ENCODE measurements at regions not wholly inside any gene's neighbourhood (a gene's known extent, or its start where the extent isn't known, plus 50 kb on each side); places are given as distances from the start of the nearest gene placed in this dataset.
"Not testable (repeated sequence)": the region's sequence is repeated elsewhere in the genome, so short reads cannot be mapped to it uniquely, and the experiment has no call there.

DNA sequence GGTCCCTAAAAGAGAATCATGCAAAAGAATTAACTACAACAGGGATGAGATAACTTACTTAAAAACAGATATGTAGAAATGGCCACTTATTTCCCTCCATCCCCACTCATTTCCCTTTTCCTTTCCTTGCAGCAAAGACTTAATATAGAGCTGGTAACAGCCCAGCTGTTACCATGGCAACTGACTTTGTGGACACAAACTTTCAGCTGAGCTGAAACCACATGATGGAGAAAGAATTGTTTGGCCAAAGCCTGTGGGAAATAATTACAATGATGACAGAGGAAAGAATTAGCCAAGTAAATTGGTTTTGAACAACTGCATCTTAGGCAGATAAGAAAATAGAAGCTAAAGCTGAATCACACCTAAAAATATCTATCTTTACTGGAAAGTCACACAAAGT lies 364.9 kb downstream of the GALC start:
- DNase-seq: peak; percentile 16

GRCh38 chr14:87626266-87626665 lies 366.7 kb downstream of the GALC start:
- DNase-seq: no peak

- DNase-seq: no peak
Observed at GRCh38 chr14:87623616-87624015, 369.4 kb downstream of the GALC start.

GRCh38 chr14:87617079-87617478 lies 375.9 kb downstream of the GALC start:
- DNase-seq: no peak

GRCh38 chr14:87615822-87616679 lies 376.9 kb downstream of the GALC start:
- peak; percentile 34 for DNase-seq

GRCh38 chr14:87615047-87615446 lies 377.9 kb downstream of the GALC start:
- DNase-seq: no peak

DNA sequence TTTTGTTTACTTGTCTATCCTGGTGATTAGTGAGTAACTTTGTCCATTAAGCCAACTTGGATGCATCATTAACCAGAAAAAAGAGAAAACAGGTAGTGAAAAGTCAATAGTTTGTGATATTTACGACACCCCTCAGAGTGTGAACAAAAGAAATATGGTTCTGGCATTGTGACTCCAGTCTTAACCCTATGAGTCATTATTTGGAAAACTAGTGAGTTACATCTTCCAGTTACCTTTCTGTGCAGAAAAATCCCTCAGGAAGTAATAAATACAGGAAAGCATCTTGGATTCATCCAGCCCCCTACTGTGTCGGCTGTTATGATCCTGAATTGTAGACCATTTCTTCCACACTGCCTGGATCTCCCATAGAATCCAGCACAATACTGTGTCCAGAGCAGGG lies 379.1 kb downstream of the GALC start:
- no peak for DNase-seq

DNA sequence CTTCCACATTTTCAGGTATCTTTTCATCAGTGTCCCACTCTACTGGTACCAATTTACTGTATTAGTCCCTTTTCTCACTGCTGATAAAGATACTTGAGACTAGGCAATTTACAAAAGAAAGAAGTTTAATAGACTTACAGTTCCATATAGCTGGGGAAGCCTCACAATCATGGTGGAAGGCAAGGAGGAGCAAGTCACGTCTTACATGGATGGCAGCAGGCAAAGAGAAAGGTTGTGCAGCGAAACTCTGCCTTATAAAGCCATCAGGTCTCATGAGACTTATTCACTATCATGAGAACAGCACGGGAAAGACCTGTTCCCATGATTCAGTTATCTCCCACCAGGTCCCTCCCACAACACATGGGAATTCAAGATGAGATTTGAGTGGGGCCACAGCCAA lies 385.9 kb downstream of the GALC start:
- not testable (repeated sequence) for DNase-seq

- DNase-seq: no peak
Observed at GRCh38 chr14:87601036-87601435, 391.9 kb downstream of the GALC start.

DNA sequence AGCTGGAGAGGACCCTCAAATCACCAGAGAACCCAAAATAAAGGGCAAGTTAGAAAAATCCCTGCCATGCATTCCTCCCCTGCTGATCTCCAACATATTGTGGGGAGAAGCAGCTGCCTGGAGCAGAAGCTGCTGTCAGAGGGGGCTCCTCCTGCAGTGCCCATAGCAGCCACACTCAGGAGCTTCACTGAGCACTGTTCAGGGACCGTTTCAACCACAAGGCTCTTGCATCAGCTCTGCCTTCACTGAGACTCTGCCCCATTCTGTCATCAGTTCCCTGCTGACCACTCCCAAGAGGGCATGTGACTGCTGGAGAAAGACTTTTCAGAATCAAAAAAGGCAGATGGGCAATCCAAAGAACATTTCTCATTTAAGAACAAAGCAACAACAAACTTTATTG lies 392.7 kb downstream of the GALC start:
- no peak for DNase-seq

GRCh38 chr14:87581298-87581697 lies 411.7 kb downstream of the GALC start:
- DNase-seq: no peak

DNA sequence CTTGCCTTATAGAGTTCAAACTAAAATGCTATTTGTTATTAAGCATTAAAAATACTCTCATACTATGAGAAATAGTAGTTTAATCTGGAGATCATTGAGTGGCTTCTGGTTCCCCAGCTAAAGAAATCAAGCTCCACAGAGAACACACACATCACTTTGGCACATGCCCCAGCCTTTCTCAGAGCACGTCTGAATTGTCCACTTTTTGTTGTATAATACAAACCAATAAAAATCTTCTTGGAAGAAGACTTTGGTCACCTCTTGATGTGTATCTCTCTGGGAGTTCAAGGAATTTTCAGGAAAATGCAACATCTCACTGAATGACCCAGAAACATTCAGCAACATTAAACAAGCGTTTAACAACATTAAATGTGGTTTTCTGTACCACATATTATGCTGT lies 413.9 kb downstream of the GALC start:
- DNase-seq: no peak

- no peak for DNase-seq
Observed at GRCh38 chr14:87575378-87575777, 417.6 kb downstream of the GALC start.

DNA sequence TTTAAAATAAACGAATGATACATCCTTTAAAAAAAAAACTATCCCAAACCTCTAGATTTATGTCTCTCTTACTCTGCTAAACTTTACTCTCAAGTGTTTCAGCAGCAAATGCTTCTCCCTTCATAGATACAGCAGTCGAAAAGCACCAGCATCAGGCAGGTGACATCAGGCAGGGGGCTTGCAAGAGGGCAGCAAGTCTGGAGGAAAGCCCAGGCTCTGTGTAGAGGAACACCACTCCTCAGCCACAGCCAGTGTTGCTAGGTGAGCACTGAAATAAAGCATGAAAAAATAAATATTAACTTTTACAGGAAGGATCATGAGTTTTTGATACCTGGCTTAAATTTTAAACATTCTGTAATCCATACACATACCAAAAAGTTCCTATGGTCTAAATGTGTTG lies 419.4 kb downstream of the GALC start:
- DNase-seq: no peak

- DNase-seq: no peak
Observed at GRCh38 chr14:87567618-87568295, 425.2 kb downstream of the GALC start.

GRCh38 chr14:87566991-87567390 lies 426.0 kb downstream of the GALC start:
- DNase-seq: no peak

DNA sequence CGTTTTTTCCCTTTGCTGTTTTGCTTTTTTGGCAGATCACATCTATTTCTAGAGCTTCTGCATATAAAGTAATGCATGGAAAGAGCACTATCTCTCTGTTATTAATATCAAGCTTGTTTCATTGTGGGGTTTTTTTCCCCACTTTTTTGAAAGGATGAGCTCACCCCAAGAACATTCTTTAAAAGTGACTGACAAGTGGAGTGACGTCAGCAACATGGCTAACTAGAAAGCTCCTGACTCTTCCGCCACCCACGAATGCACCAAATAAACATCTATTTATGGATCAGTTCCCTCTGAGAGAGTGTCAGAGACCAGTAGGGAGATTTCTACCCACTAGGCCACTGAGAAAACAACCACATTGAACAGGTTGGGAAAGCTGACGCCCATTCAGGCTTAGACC lies 445.4 kb downstream of the GALC start:
- no peak for DNase-seq

DNA sequence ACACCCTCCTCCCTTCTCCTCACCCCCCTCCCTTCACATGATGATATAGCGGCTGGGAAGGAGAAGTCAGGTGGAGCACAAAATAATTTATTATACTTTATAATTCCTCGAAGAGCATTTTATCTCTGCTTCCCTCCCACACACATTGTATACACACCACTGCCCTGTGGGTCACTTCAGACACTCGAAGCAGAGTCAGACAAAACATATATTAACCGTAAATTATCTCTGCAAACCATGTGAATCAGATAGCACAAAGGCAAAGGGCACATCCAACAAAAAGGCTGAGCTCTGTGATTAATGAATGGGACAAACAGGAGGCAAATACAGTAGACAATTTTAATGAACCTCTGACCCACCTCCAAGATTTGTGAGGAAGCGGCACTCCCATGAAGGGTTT lies 450.7 kb downstream of the GALC start:
- no peak for DNase-seq

GRCh38 chr14:87540339-87540738 lies 452.6 kb downstream of the GALC start:
- no peak for DNase-seq

GRCh38 chr14:87529081-87529480 lies 463.9 kb downstream of the GALC start:
- no peak for DNase-seq

GRCh38 chr14:87526731-87527130 lies 466.3 kb downstream of the GALC start:
- DNase-seq: no peak

GRCh38 chr14:87524011-87524410 lies 469.0 kb downstream of the GALC start:
- no peak for DNase-seq

- DNase-seq: peak; percentile 42
Observed at GRCh38 chr14:87522575-87522974, 470.4 kb downstream of the GALC start.

DNA sequence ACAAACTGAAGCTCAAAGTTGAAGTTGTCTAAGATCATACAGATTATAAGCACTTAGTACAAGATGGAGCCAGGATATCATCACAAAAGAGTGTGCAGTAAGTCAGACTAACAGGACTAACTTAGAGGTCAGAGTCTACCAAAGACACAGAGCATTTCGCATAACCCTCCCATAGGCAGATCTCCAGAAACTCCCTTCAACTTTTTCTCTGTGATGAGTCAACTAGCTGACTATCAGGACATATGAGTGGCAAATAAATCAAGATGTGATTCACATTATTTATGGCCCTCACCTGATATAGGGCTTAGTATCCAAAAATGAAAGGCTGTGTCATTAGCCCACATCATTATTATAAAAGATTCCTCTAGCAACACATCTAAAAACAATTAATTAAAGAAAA lies 484.6 kb downstream of the GALC start:
- DNase-seq: no peak

DNA sequence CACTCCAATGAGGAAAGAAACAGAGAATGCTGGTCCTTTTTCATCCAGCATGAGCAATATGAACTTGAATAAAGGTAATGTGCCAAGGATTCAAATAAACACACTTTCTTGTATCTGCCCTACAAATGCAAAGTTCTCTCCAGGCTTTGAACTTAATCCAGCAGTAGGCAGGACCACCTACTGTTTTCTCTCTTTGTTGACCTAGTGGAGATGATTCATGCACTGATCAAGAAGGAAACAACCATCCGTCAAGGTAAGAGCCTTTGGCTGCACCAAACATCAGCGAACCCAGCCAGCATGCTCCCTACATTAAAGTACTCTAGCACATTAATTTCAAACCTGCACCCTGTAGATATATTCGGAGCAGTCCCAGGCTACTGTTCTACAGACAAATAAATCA lies 489.3 kb downstream of the GALC start:
- no peak for DNase-seq

Measured in NCI-H774 (cell line).